GM19351 (cell line): ENCODE measurements at regions not wholly inside any gene's neighbourhood (a gene's known extent, or its start where the extent isn't known, plus 50 kb on each side); places are given as distances from the start of the nearest gene placed in this dataset.

Experiments used
- ATAC-seq: cut with Tn5 transposase; IDR thresholded peaks from one replicate; pipeline ENCODE4 v1.9.1; 2021; ENCODE audit warnings: mild to moderate bottlenecking, moderate library complexity; ENCODE audit not compliant: unreplicated experiment

- ATAC-seq, result no peak
Observed at GRCh38 chr1:4551706-4552105, 102.7 kb upstream of the AJAP1 start.

GRCh38 chr1:4553761-4554160, 100.6 kb upstream of the AJAP1 start:
- ATAC-seq, result no peak

- ATAC-seq, result no peak
Observed at GRCh38 chr1:4554271-4554865, 100.0 kb upstream of the AJAP1 start.

- no peak for ATAC-seq
Observed at GRCh38 chr1:4557949-4558348, 96.5 kb upstream of the AJAP1 start.

- no peak for ATAC-seq
Observed at GRCh38 chr1:4561205-4561604, 93.2 kb upstream of the AJAP1 start.

GRCh38 chr1:4562321-4562720, 92.1 kb upstream of the AJAP1 start:
- ATAC-seq, result no peak

GRCh38 chr1:4563586-4563985, 90.8 kb upstream of the AJAP1 start:
- ATAC-seq, result no peak

GRCh38 chr1:4564051-4564450, 90.4 kb upstream of the AJAP1 start:
- ATAC-seq, result no peak

- ATAC-seq, result no peak
Observed at GRCh38 chr1:4565166-4565565, 89.2 kb upstream of the AJAP1 start.

- no peak for ATAC-seq
Observed at GRCh38 chr1:4565801-4566449, 88.5 kb upstream of the AJAP1 start.

- ATAC-seq, result no peak
Observed at GRCh38 chr1:4571263-4571662, 83.1 kb upstream of the AJAP1 start.

- no peak for ATAC-seq
Observed at GRCh38 chr1:4573526-4573925, 80.9 kb upstream of the AJAP1 start.

GRCh38 chr1:4581807-4582206, 72.6 kb upstream of the AJAP1 start:
- ATAC-seq, result no peak

- no peak for ATAC-seq
Observed at GRCh38 chr1:4584449-4584848, 70.0 kb upstream of the AJAP1 start.

GRCh38 chr1:4585216-4585615, 69.2 kb upstream of the AJAP1 start:
- ATAC-seq, result peak; percentile 70

- no peak for ATAC-seq
Observed at GRCh38 chr1:4585705-4586104, 68.7 kb upstream of the AJAP1 start.

- ATAC-seq, result no peak
Observed at GRCh38 chr1:4586611-4587160, 67.7 kb upstream of the AJAP1 start.

- no peak for ATAC-seq
Observed at GRCh38 chr1:4587721-4588120, 66.7 kb upstream of the AJAP1 start.

GRCh38 chr1:4590756-4591155, 63.7 kb upstream of the AJAP1 start:
- no peak for ATAC-seq

- ATAC-seq, result no peak
Observed at GRCh38 chr1:4591926-4592325, 62.5 kb upstream of the AJAP1 start.

GRCh38 chr1:4593106-4593505, 61.3 kb upstream of the AJAP1 start:
- no peak for ATAC-seq

- no peak for ATAC-seq
Observed at GRCh38 chr1:4594286-4594991, 60.0 kb upstream of the AJAP1 start.
